Keratinocyte (primary cell): ENCODE measurements at regions not wholly inside any gene's neighbourhood (a gene's known extent, or its start where the extent isn't known, plus 50 kb on each side); places are given as distances from the start of the nearest gene placed in this dataset.

Experiments
- DNase-seq: peaks from one replicate; pipeline ENCODE4 v3.0.0-alpha.2; 2011; ENCODE audit warnings: low read depth, missing footprints, low spot score
- FAIRE-seq: peaks from 2 replicates; lab custom pipeline; 2011; peaks lifted over from hg19 to GRCh38; lab: Jason Lieb, UNC
- H2AFZ ChIP-seq: 2 replicates; pipeline ENCODE4 v1.6.0; 2012; ENCODE audit warnings: low read length, control low read depth, inconsistent platforms; ENCODE audit not compliant: control insufficient read depth
- H3K27ac ChIP-seq: 2 replicates; pipeline ENCODE4 v1.5.1; 2011; ENCODE audit warnings: low read length; ENCODE audit not compliant: control insufficient read depth, insufficient read depth
- H3K27me3 ChIP-seq: 3 replicates; pipeline ENCODE4 v1.6.0; 2011; ENCODE audit warnings: low read length; ENCODE audit not compliant: control insufficient read depth, insufficient read depth; ENCODE audit errors: extremely low read depth
- H3K36me3 ChIP-seq, 2 experiments: 2 replicates in 1 of 2; 3 replicates in 1 of 2; pipeline ENCODE4 v1.5.1; 2011; ENCODE audit warnings: low read length in 2 of 2, mild to moderate bottlenecking in 1 of 2; ENCODE audit not compliant: control insufficient read depth in 2 of 2, insufficient read depth in 2 of 2; ENCODE audit errors: extremely low read depth in 1 of 2
- H3K4me1 ChIP-seq: 3 replicates; pipeline ENCODE4 v1.5.1; 2011; ENCODE audit warnings: low read length; ENCODE audit not compliant: control insufficient read depth, insufficient read depth; ENCODE audit errors: extremely low read depth
- H3K4me2 ChIP-seq: 3 replicates; pipeline ENCODE4 v1.6.0; 2011; ENCODE audit warnings: low read depth, low read length; ENCODE audit not compliant: control insufficient read depth, insufficient read depth; ENCODE audit errors: extremely low read depth
- H3K4me3 ChIP-seq, 3 experiments: fragments of 200-600 bp in 1 of 3; sonication (generic) in 1 of 3; 2 replicates in 2 of 3; 3 replicates in 1 of 3; pipeline ENCODE4 v1.5.1; 2011 to 2016; ENCODE audit warnings: low read length in 3 of 3, mild to moderate bottlenecking in 3 of 3, control low read depth in 2 of 3, inconsistent platforms in 1 of 3, low read depth in 1 of 3, mixed read lengths in 1 of 3, mixed run types in 1 of 3, moderate library complexity in 1 of 3; ENCODE audit not compliant: control insufficient read depth in 2 of 3, insufficient read depth in 2 of 3; ENCODE audit errors: extremely low read depth in 1 of 3
- H3K79me2 ChIP-seq: 2 replicates; pipeline ENCODE4 v1.6.0; 2012; ENCODE audit warnings: low read length; ENCODE audit not compliant: control insufficient read depth, insufficient read depth
- H3K9ac ChIP-seq: 3 replicates; pipeline ENCODE4 v1.6.0; 2011; ENCODE audit warnings: low read length; ENCODE audit not compliant: control insufficient read depth, insufficient read depth; ENCODE audit errors: extremely low read depth
- H3K9me1 ChIP-seq: 3 replicates; pipeline ENCODE4 v1.6.0; 2011; ENCODE audit warnings: low read length; ENCODE audit not compliant: control insufficient read depth, insufficient read depth; ENCODE audit errors: extremely low read depth
- H3K9me3 ChIP-seq: 2 replicates; pipeline ENCODE4 v1.5.1; 2012; ENCODE audit warnings: low read depth, low read length; ENCODE audit not compliant: control insufficient read depth
- H4K20me1 ChIP-seq: 3 replicates; pipeline ENCODE4 v1.6.0; 2011; ENCODE audit warnings: low read length; ENCODE audit not compliant: control insufficient read depth, insufficient read depth; ENCODE audit errors: extremely low read depth
- EZH2 ChIP-seq: IDR thresholded peaks from one replicate; pipeline ENCODE4 v1.6.1; 2012; ENCODE audit warnings: inconsistent platforms, mild to moderate bottlenecking, low read length, moderate library complexity
- dilution Hi-C: fragments of 300-500 bp; cut with MboI; formaldehyde crosslinking; loops from one replicate; pipeline ENCODE4 v1.7.0; 2020; ENCODE audit warnings: low sequenced_read_pairs; ENCODE audit not compliant: extremely low pct_ligation_motif_present
- TF ChIP-seq, protein P1 (sequence below), 3 experiments: IDR thresholded peaks in 1 of 3; conservative IDR thresholded peaks in 1 of 3; optimal IDR thresholded peaks in 1 of 3; 2 replicates in 2 of 3; 3 replicates in 1 of 3; pipeline versions ENCODE3 to v1.5.1; 2011; ENCODE audit warnings: low read length in 3 of 3, mild to moderate bottlenecking in 3 of 3, moderate library complexity in 2 of 3, control low read depth in 1 of 3, inconsistent platforms in 1 of 3; ENCODE audit not compliant: insufficient read depth in 2 of 3; ENCODE audit errors: extremely low read depth in 1 of 3

- no peak overlapping the region for H3K27ac ChIP-seq
These were observed 216.3 kb upstream of the ADGRL2 start for GRCh38 chr1:81584398-81584797.

GRCh38 chr1:81583878-81584277 lies 216.9 kb upstream of the ADGRL2 start:
- Histone ChIP-seq H3K27me3 (peaks cover 4% of the 10 kb centered on the region), H3K4me3 (no peak overlapping the region), H3K79me2 (no peaks in the 10 kb centered on the region), H3K9me1 (no peaks in the 10 kb centered on the region), H3K9ac (no peak overlapping the region), H4K20me1 (no peaks in the 10 kb centered on the region), H3K36me3 (no peaks in the 10 kb centered on the region), H2AFZ (no peak overlapping the region), H3K9me3 (no peaks in the 10 kb centered on the region), H3K27ac (no peak overlapping the region), H3K4me2 (no peak overlapping the region), H3K4me1 (no peaks in the 10 kb centered on the region)
- TF ChIP-seq, protein P1, sequence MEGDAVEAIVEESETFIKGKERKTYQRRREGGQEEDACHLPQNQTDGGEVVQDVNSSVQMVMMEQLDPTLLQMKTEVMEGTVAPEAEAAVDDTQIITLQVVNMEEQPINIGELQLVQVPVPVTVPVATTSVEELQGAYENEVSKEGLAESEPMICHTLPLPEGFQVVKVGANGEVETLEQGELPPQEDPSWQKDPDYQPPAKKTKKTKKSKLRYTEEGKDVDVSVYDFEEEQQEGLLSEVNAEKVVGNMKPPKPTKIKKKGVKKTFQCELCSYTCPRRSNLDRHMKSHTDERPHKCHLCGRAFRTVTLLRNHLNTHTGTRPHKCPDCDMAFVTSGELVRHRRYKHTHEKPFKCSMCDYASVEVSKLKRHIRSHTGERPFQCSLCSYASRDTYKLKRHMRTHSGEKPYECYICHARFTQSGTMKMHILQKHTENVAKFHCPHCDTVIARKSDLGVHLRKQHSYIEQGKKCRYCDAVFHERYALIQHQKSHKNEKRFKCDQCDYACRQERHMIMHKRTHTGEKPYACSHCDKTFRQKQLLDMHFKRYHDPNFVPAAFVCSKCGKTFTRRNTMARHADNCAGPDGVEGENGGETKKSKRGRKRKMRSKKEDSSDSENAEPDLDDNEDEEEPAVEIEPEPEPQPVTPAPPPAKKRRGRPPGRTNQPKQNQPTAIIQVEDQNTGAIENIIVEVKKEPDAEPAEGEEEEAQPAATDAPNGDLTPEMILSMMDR (optimal IDR thresholded peaks at IDR 0.05 in 1 of 3, IDR thresholded peaks at IDR 0.05 in 1 of 3, conservative IDR thresholded peaks at IDR 0.05 in 1 of 3; ENCODE audit: extremely low read depth in 1 of 3, insufficient read depth in 2 of 3, low read length in 3 of 3): no peak
- no peak for TF ChIP-seq EZH2
- FAIRE-seq (no peak), DNase-seq (no peak)
- dilution Hi-C loops: no loop called here

More at GRCh38 chr1:81584398-81584797, 216.3 kb upstream of the ADGRL2 start:
- no peaks in the 10 kb centered on the region for H3K79me2 ChIP-seq
- H3K4me1 ChIP-seq: no peaks in the 10 kb centered on the region
- no peak for FAIRE-seq
- H4K20me1 ChIP-seq: no peaks in the 10 kb centered on the region
- H3K4me2 ChIP-seq: no peak overlapping the region
- no peaks in the 10 kb centered on the region for H3K9me1 ChIP-seq
- H3K9ac ChIP-seq: no peak overlapping the region
- H3K9me3 ChIP-seq: no peaks in the 10 kb centered on the region
- no peak overlapping the region for H2AFZ ChIP-seq
- TF ChIP-seq, protein P1 (optimal IDR thresholded peaks at IDR 0.05 in 1 of 3, IDR thresholded peaks at IDR 0.05 in 1 of 3, conservative IDR thresholded peaks at IDR 0.05 in 1 of 3; ENCODE audit: extremely low read depth in 1 of 3, insufficient read depth in 2 of 3, low read length in 3 of 3): no peak
- TF ChIP-seq EZH2: no peak
- peaks cover 4% of the 10 kb centered on the region for H3K27me3 ChIP-seq
- no peak overlapping the region for H3K4me3 ChIP-seq
- no peaks in the 10 kb centered on the region for H3K36me3 ChIP-seq
- no peak for DNase-seq
- dilution Hi-C loops: no loop called here
